ENCODE measurements at regions not wholly inside any gene's neighbourhood (a gene's known extent, or its start where the extent isn't known, plus 50 kb on each side); places are given as distances from the start of the nearest gene placed in this dataset.

DNA sequence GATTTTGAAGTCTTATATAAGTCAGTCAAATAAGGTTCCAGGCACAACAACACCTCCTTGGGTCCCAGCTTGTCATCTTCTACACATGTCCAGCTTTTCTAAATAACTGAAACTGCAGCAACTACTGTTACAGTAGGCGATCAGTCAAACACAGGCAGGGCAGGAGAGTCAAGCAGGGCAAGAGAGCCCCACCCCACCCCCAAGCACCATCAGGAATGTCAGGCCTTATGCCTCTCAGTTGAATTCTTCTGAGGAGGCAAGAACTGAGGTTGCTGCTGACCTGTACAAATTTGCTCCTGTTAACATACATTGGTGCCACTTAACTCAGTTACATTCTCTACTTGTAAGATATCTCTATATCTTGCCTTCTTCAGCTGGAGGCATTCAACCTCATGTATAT lies 608.8 kb upstream of the PCDH10 start:
- Histone ChIP-seq H3K36me3 (no peaks in the 10 kb centered on the region), H3K27me3 (no peaks in the 10 kb centered on the region), H3K27ac (no peak overlapping the region), H3K4me3 (no peak overlapping the region), H3K9me3 (no peaks in the 10 kb centered on the region), H3K4me1 (no peaks in the 10 kb centered on the region)
- WGBS, 2 donors (ENCODE audit: low coverage in 1 of 2) = 80% methylated on average over 1 of the region's 1 CpG; no CpG with 5 or more reads in 1 of the 2 donors
- intact Hi-C loops (cut with DNase I; ENCODE audit: low total_unique reads) (no loop called here), in situ Hi-C loops (cut with MboI; ENCODE audit: low pct_ligation_motif_present in 1 of 4, low pct_unique_long_range_greater_than_20kb in 1 of 4, low sequenced_read_pairs in 3 of 4) (no loop called here)
- DNase-seq = no peak
- TF ChIP-seq POLR2A (IDR thresholded peaks at IDR 0.05) = no peak
- TF ChIP-seq, protein P1, sequence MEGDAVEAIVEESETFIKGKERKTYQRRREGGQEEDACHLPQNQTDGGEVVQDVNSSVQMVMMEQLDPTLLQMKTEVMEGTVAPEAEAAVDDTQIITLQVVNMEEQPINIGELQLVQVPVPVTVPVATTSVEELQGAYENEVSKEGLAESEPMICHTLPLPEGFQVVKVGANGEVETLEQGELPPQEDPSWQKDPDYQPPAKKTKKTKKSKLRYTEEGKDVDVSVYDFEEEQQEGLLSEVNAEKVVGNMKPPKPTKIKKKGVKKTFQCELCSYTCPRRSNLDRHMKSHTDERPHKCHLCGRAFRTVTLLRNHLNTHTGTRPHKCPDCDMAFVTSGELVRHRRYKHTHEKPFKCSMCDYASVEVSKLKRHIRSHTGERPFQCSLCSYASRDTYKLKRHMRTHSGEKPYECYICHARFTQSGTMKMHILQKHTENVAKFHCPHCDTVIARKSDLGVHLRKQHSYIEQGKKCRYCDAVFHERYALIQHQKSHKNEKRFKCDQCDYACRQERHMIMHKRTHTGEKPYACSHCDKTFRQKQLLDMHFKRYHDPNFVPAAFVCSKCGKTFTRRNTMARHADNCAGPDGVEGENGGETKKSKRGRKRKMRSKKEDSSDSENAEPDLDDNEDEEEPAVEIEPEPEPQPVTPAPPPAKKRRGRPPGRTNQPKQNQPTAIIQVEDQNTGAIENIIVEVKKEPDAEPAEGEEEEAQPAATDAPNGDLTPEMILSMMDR (IDR thresholded peaks at IDR 0.05) = no peak
- no peak for TF ChIP-seq EP300 (IDR thresholded peaks at IDR 0.05; ENCODE audit: low read depth)
- TF ChIP-seq POLR2AphosphoS5 (IDR thresholded peaks at IDR 0.05) = no peak

DNA sequence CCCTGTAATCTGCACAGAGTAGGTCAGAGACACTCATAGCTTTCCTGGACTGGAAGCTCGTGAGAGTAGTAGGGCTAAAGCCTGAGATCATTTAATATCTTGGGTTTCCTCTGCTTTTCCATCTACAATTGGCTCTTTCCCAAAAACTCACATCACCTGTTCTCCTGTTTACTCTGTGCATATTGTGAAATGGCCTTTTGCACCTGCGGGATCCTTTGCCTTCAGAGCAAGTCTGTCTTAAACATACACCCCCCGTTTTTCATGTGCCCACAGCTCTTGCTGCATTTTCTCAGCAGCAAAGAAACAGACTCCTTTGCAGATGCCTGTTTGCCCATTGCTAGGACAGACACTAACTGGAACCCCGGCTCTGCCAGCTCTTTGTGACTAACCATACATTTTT lies 608.3 kb upstream of the PCDH10 start:
- WGBS, 2 donors (ENCODE audit: low coverage in 1 of 2) = 43 to 51% methylated on average over 4 of the region's 4 CpGs
- no peak overlapping the region for H3K4me3 ChIP-seq
- DNase-seq = no peak
- no peaks in the 10 kb centered on the region for H3K36me3 ChIP-seq
- no peak for TF ChIP-seq EP300 (IDR thresholded peaks at IDR 0.05; ENCODE audit: low read depth)
- TF ChIP-seq POLR2A (IDR thresholded peaks at IDR 0.05) = no peak
- TF ChIP-seq POLR2AphosphoS5 (IDR thresholded peaks at IDR 0.05) = no peak
- TF ChIP-seq, protein P1 (IDR thresholded peaks at IDR 0.05) = no peak
- no peaks in the 10 kb centered on the region for H3K9me3 ChIP-seq
- H3K4me1 ChIP-seq = no peaks in the 10 kb centered on the region
- no peaks in the 10 kb centered on the region for H3K27me3 ChIP-seq
- in situ Hi-C loops (cut with MboI; ENCODE audit: low pct_ligation_motif_present in 1 of 4, low pct_unique_long_range_greater_than_20kb in 1 of 4, low sequenced_read_pairs in 3 of 4) (no loop called here), intact Hi-C loops (cut with DNase I; ENCODE audit: low total_unique reads) (no loop called here)
- H3K27ac ChIP-seq = no peak overlapping the region

DNA sequence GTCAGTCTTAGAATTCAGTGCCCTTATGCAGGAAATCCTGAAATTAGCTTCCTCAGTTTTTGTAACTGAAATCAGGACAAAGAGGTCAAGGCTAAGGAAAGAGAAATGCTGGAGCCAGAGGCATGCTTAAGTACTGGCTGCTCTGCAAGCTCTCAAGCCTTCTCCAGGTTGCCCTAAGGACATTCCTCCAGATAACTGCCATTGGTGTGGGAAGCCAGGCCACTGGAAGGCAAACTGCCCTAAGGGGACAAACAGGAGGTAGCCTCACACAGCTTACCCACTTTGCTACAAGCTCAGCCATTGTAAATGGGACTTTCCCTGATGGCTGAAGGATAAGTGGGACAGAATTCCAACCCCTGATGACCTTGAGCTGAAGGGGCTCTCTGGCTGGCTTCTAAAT lies 606.9 kb upstream of the PCDH10 start:
- Histone ChIP-seq H3K4me1 (no peaks in the 10 kb centered on the region), H3K9me3 (no peaks in the 10 kb centered on the region), H3K4me3 (no peak overlapping the region), H3K36me3 (no peaks in the 10 kb centered on the region), H3K27me3 (no peaks in the 10 kb centered on the region), H3K27ac (no peak overlapping the region)
- no peak for DNase-seq
- TF ChIP-seq POLR2AphosphoS5 (IDR thresholded peaks at IDR 0.05) = no peak
- TF ChIP-seq EP300 (IDR thresholded peaks at IDR 0.05; ENCODE audit: low read depth) = no peak
- no peak for TF ChIP-seq POLR2A (IDR thresholded peaks at IDR 0.05)
- TF ChIP-seq, protein P1 (IDR thresholded peaks at IDR 0.05) = no peak
- in situ Hi-C loops (cut with MboI; ENCODE audit: low pct_ligation_motif_present in 1 of 4, low pct_unique_long_range_greater_than_20kb in 1 of 4, low sequenced_read_pairs in 3 of 4) (no loop called here), intact Hi-C loops (cut with DNase I; ENCODE audit: low total_unique reads) (no loop called here)

DNA sequence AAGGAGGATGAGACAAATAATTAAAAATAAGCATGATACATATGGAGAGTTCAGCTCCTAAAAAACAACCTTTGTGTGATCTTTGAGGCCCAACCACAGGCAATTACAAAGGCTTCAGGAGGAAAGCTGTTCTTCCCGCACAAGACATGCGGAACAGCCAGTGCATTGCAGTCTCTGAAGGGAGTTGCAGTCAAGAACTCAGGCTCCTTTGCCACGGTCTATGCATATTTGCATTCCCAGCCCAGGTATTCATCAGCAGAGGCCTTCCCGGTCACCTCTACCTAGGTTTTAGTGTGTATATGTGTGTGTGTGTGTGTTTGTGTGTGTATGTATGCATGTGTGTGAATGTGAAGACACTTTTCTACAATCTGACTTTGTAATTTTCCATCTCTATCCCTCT lies 600.6 kb upstream of the PCDH10 start:
- intact Hi-C loops (cut with DNase I; ENCODE audit: low total_unique reads) = no loop called here
- TF ChIP-seq POLR2A (IDR thresholded peaks at IDR 0.05) (no peak), EP300 (IDR thresholded peaks at IDR 0.05; ENCODE audit: low read depth) (no peak), POLR2AphosphoS5 (IDR thresholded peaks at IDR 0.05) (no peak)
- TF ChIP-seq, protein P1 (IDR thresholded peaks at IDR 0.05) = no peak
- H3K27ac ChIP-seq = no peak overlapping the region
- no peaks in the 10 kb centered on the region for H3K36me3 ChIP-seq
- in situ Hi-C loops (cut with MboI; ENCODE audit: low pct_ligation_motif_present in 1 of 4, low pct_unique_long_range_greater_than_20kb in 1 of 4, low sequenced_read_pairs in 3 of 4) = no loop called here
- DNase-seq = no peak
- no peak overlapping the region for H3K4me3 ChIP-seq
- no peaks in the 10 kb centered on the region for H3K9me3 ChIP-seq
- H3K4me1 ChIP-seq = no peaks in the 10 kb centered on the region
- H3K27me3 ChIP-seq = no peaks in the 10 kb centered on the region
- 88 to 100% methylated on average over 1 to 4 of the region's 4 CpGs for WGBS, 2 donors (ENCODE audit: low coverage in 1 of 2)
